ENCODE measurements at regions not wholly inside any gene's neighbourhood (a gene's known extent, or its start where the extent isn't known, plus 50 kb on each side); places are given as distances from the start of the nearest gene placed in this dataset.

DNA sequence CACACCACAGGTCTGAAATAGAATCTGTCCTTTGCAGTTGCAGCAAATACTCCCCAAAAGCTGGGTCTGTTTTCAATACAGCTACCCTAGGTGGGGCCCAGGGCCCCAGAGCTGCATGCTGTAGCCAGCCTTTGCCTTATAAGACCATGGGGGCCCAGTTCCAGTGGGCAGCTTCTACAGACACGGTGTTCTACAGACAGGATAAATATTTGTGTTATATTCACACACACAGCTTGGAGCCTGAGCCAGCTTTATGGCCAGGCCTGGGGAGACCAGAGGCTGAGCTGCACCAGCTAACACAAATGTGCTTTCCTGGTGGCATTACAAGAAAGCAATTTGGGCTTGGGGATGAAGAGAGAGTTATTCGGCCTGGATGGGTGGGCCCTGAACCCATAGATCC is 151.8 kb upstream of the NCAM1 start:
- no peak overlapping the region for H3K27ac ChIP-seq (ENCODE audit: low read depth in 1 of 3, low read length in 2 of 3)
- no peak for FAIRE-seq

DNA sequence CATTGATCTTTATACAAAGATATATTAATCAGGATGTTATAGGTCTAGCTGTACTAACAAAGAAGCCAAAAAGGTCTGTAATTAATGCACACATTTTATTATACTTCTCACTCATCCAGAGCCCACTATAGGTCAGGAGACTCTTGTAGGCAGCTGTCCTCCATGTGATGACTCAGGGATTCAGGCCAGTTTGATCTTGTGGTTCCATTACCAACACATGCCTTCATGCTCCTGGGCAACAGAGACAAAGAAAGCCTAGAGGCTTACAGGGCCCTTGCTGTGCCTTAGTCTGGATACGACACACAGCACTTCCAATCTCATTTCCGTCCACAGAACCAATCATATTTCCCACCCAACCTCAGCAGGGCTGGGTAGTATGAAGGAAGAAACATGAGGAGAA is 150.3 kb upstream of the NCAM1 start:
- FAIRE-seq = no peak

More for the DNA sequence above, 151.8 kb upstream of the NCAM1 start:
- Histone ChIP-seq H3K4me3 (ENCODE audit: low read depth in 1 of 3, low read length in 3 of 3) (no peak overlapping the region), H3K36me3 (ENCODE audit: control insufficient read depth in 3 of 3, insufficient read depth in 2 of 3, low read depth in 1 of 3, low read length in 3 of 3) (no peaks in the 10 kb centered on the region), H3K4me1 (ENCODE audit: control insufficient read depth in 3 of 3, insufficient read depth in 2 of 3, low read depth in 1 of 3, low read length in 2 of 3) (no peaks in the 10 kb centered on the region), H3K27me3 (ENCODE audit: control insufficient read depth in 3 of 3, insufficient read depth in 3 of 3, low read length in 3 of 3) (no peaks in the 10 kb centered on the region), H3K9me3 (ENCODE audit: control insufficient read depth in 2 of 2, insufficient read depth in 1 of 2, low read depth in 1 of 2, low read length in 1 of 2) (no peaks in the 10 kb centered on the region)
- no peak for DNase-seq
- WGBS, 3 donors = 36 to 52% (median 48%) methylated on average over 2 of the region's 2 CpGs

DNA sequence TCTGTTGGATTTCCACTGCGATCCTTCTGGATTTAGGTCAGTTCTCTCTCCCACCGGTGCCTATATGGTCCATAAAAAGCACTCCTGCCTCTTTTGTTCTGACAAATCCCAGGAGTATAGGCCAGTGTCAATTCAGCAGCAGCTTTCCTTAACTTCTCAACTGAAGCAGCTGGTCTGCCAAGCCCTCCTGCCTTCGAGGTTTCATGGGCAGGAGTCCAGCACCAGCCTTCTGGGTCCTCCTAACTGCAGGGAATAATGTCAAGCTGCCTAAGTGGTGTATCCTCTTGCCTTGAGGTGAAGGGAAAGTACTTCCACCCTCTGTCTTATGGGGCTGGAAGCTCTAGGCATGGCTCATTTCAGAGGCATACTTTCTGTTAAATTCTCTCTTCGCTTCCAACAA is 149.4 kb upstream of the NCAM1 start:
- FAIRE-seq (no peak), DNase-seq (no peak)
- Histone ChIP-seq H3K4me3 (ENCODE audit: low read depth in 1 of 3, low read length in 3 of 3) (no peak overlapping the region), H3K36me3 (ENCODE audit: control insufficient read depth in 3 of 3, insufficient read depth in 2 of 3, low read depth in 1 of 3, low read length in 3 of 3) (no peaks in the 10 kb centered on the region), H3K27me3 (ENCODE audit: control insufficient read depth in 3 of 3, insufficient read depth in 3 of 3, low read length in 3 of 3) (no peaks in the 10 kb centered on the region), H3K4me1 (ENCODE audit: control insufficient read depth in 3 of 3, insufficient read depth in 2 of 3, low read depth in 1 of 3, low read length in 2 of 3) (no peaks in the 10 kb centered on the region), H3K9me3 (ENCODE audit: control insufficient read depth in 2 of 2, insufficient read depth in 1 of 2, low read depth in 1 of 2, low read length in 1 of 2) (no peaks in the 10 kb centered on the region), H3K27ac (ENCODE audit: low read depth in 1 of 3, low read length in 2 of 3) (no peak overlapping the region)
- 71 to 79% (median 74%) methylated on average over 4 of the region's 4 CpGs for WGBS, 3 donors

More for the DNA sequence above, 150.3 kb upstream of the NCAM1 start:
- Histone ChIP-seq H3K27ac (ENCODE audit: low read depth in 1 of 3, low read length in 2 of 3) (no peak overlapping the region), H3K27me3 (ENCODE audit: control insufficient read depth in 3 of 3, insufficient read depth in 3 of 3, low read length in 3 of 3) (no peaks in the 10 kb centered on the region), H3K4me1 (ENCODE audit: control insufficient read depth in 3 of 3, insufficient read depth in 2 of 3, low read depth in 1 of 3, low read length in 2 of 3) (no peaks in the 10 kb centered on the region), H3K36me3 (ENCODE audit: control insufficient read depth in 3 of 3, insufficient read depth in 2 of 3, low read depth in 1 of 3, low read length in 3 of 3) (no peaks in the 10 kb centered on the region), H3K9me3 (ENCODE audit: control insufficient read depth in 2 of 2, insufficient read depth in 1 of 2, low read depth in 1 of 2, low read length in 1 of 2) (no peaks in the 10 kb centered on the region), H3K4me3 (ENCODE audit: low read depth in 1 of 3, low read length in 3 of 3) (no peak overlapping the region)
- WGBS, 3 donors = 43 to 73% (median 67%) methylated on average over 2 of the region's 2 CpGs
- DNase-seq = no peak

DNA sequence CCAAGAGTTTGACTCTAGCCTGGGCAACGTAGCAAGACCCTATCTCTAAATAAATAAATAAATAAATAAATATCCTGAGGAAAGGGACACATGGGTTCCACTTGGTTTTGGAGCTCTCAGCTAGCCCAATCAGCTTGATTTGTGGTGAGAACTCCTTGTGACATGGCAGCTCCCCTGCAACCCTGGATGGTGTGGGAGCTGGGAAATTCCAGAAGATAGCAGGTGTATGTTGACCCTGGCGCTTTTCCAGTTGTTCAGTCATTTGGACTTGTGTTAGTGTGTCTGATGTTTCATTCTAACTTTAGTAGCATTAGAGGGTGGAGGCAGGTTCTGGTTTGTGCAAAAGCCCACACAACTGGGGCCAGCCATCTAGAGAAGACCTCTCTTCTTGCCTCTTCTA is 148.5 kb upstream of the NCAM1 start:
- H3K4me1 ChIP-seq (ENCODE audit: control insufficient read depth in 3 of 3, insufficient read depth in 2 of 3, low read depth in 1 of 3, low read length in 2 of 3) = no peaks in the 10 kb centered on the region
- H3K27ac ChIP-seq (ENCODE audit: low read depth in 1 of 3, low read length in 2 of 3) = no peak overlapping the region
- 24 to 37% (median 31%) methylated on average over 2 of the region's 2 CpGs for WGBS, 3 donors

DNA sequence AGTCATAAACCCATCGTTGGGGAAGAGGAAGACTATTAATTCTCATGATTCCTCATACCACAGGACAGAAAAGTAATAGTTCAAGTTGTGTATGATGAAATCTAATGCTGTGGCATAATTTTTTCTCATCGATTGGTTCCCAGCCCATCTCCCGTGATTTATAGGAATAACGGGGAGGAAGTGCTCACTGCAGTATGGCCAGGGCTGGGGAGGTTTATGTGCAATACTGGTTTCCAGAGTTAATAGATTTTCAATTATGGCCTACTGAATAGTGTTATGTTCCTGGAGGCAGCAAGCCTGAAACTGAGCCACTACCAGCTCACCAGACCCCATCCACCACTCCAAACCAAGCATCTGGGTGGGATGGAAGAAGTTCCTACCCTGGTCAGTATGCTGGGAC is 147.1 kb upstream of the NCAM1 start:
- WGBS, 3 donors = 81 to 84% (median 81%) methylated on average over 4 of the region's 4 CpGs
- no peaks in the 10 kb centered on the region for H3K27me3 ChIP-seq (ENCODE audit: control insufficient read depth in 3 of 3, insufficient read depth in 3 of 3, low read length in 3 of 3)
- FAIRE-seq (no peak), DNase-seq (no peak)
- H3K36me3 ChIP-seq (ENCODE audit: control insufficient read depth in 3 of 3, insufficient read depth in 2 of 3, low read depth in 1 of 3, low read length in 3 of 3) = no peaks in the 10 kb centered on the region
- H3K4me1 ChIP-seq (ENCODE audit: control insufficient read depth in 3 of 3, insufficient read depth in 2 of 3, low read depth in 1 of 3, low read length in 2 of 3) = no peaks in the 10 kb centered on the region
- no peaks in the 10 kb centered on the region for H3K9me3 ChIP-seq (ENCODE audit: control insufficient read depth in 2 of 2, insufficient read depth in 1 of 2, low read depth in 1 of 2, low read length in 1 of 2)
- no peak overlapping the region for H3K27ac ChIP-seq (ENCODE audit: low read depth in 1 of 3, low read length in 2 of 3)
- no peak overlapping the region for H3K4me3 ChIP-seq (ENCODE audit: low read depth in 1 of 3, low read length in 3 of 3)

More for the DNA sequence above, 148.5 kb upstream of the NCAM1 start:
- FAIRE-seq = no peak
- no peak for DNase-seq
- H3K9me3 ChIP-seq (ENCODE audit: control insufficient read depth in 2 of 2, insufficient read depth in 1 of 2, low read depth in 1 of 2, low read length in 1 of 2) = no peaks in the 10 kb centered on the region
- no peaks in the 10 kb centered on the region for H3K36me3 ChIP-seq (ENCODE audit: control insufficient read depth in 3 of 3, insufficient read depth in 2 of 3, low read depth in 1 of 3, low read length in 3 of 3)
- no peaks in the 10 kb centered on the region for H3K27me3 ChIP-seq (ENCODE audit: control insufficient read depth in 3 of 3, insufficient read depth in 3 of 3, low read length in 3 of 3)
- H3K4me3 ChIP-seq (ENCODE audit: low read depth in 1 of 3, low read length in 3 of 3) = no peak overlapping the region

DNA sequence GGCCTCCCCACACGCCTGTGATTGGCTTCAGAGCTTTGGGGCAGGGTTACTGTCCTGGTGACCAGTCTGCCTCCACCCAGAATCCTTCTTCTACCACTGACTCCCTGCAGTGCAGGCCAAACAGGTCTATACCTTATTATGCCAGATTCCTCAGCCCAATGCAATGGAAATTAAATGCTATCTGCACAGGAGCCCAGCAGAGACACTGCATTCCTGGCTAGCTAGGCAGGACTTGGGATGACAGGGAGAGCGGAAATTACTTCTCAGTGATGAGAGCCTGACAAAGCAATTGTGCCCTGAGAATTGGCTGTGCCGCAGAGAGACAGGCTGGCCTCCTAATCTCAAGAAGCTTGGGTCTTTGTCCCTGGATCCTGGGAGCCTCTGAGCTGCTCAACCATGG is 143.8 kb upstream of the NCAM1 start:
- Histone ChIP-seq H3K27me3 (ENCODE audit: control insufficient read depth in 3 of 3, insufficient read depth in 3 of 3, low read length in 3 of 3) (no peaks in the 10 kb centered on the region), H3K9me3 (ENCODE audit: control insufficient read depth in 2 of 2, insufficient read depth in 1 of 2, low read depth in 1 of 2, low read length in 1 of 2) (peaks cover 0 to 6% of the 10 kb centered on the region in 2 donors), H3K4me3 (ENCODE audit: low read depth in 1 of 3, low read length in 3 of 3) (no peak overlapping the region), H3K4me1 (ENCODE audit: control insufficient read depth in 3 of 3, insufficient read depth in 2 of 3, low read depth in 1 of 3, low read length in 2 of 3) (no peaks in the 10 kb centered on the region), H3K36me3 (ENCODE audit: control insufficient read depth in 3 of 3, insufficient read depth in 2 of 3, low read depth in 1 of 3, low read length in 3 of 3) (no peaks in the 10 kb centered on the region), H3K27ac (ENCODE audit: low read depth in 1 of 3, low read length in 2 of 3) (no peak overlapping the region)
- no peak for DNase-seq
- WGBS, 3 donors = 50 to 80% (median 55%) methylated on average over 3 of the region's 3 CpGs
- no peak for FAIRE-seq

DNA sequence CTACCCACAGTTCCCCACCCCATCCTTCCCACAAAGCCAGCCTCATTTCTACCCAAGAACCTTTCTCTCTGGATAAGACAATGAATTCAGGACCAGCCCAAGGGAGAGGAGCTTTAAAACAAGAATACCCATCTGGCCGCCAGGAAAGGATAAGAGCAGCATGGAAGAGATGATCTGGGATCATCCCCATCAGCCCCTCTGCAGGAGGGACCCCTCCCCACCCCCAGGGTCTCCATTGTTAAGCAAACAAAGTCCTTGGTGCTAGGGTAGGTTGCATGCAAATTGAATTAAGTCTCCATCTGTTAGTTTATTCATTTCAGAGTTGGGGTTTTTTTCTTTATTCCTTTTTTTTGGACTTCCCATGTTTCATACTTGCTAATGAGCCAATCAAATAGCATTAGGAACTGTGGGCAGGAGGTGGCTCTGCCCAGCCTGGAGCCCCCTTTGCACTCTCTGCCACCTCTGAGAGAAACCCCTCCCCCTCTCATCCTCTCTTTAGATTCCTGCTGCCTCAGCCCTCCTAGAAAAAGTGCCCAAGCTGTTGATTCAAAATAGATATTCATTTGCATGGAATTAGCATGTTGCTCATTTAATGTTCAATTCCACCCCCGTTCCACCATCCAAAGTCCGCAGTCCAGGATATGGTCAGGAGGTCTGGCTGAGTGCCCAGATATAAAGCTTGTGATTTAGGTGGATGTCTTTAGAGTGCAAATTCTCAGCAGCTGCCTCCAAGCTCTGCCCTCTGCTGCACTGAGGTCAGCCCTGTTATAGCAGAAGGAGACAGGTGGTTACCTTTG is 138.5 kb upstream of the NCAM1 start:
- Histone ChIP-seq H3K27me3 (ENCODE audit: control insufficient read depth in 3 of 3, insufficient read depth in 3 of 3, low read length in 3 of 3) (no peaks in the 10 kb centered on the region), H3K9me3 (ENCODE audit: control insufficient read depth in 2 of 2, insufficient read depth in 1 of 2, low read depth in 1 of 2, low read length in 1 of 2) (peaks cover 0 to 6% of the 10 kb centered on the region in 2 donors), H3K36me3 (ENCODE audit: control insufficient read depth in 3 of 3, insufficient read depth in 2 of 3, low read depth in 1 of 3, low read length in 3 of 3) (no peaks in the 10 kb centered on the region), H3K4me1 (ENCODE audit: control insufficient read depth in 3 of 3, insufficient read depth in 2 of 3, low read depth in 1 of 3, low read length in 2 of 3) (no peaks in the 10 kb centered on the region), H3K27ac (ENCODE audit: low read depth in 1 of 3, low read length in 2 of 3) (no peak overlapping the region), H3K4me3 (ENCODE audit: low read depth in 1 of 3, low read length in 3 of 3) (no peak overlapping the region)
- DNase-seq (peak in 1 of 2 donors; percentile 39), FAIRE-seq (no peak)
- WGBS, 3 donors = 22 to 30% (median 22%) methylated on average over 3 of the region's 3 CpGs

DNA sequence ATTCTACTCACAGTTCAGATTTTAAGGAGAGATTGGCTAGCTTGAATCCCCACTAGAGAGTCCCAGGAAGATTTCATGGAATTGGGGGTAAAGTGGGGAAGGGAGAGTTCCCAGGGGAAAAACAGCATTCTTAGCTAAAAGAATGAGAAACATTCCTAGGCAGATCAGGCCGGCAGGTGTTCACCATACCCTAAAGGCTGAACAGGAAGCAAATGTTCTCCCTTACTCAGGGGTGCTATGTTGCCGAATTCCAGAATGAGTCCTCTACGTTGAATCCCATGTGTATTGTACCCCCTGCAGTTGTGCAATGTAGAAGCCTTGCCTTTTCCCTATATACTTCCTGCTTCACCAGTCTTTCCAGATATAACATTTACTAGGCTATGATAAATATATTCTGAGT is 135.2 kb upstream of the NCAM1 start:
- Histone ChIP-seq H3K4me3 (ENCODE audit: low read depth in 1 of 3, low read length in 3 of 3) (no peak overlapping the region), H3K36me3 (ENCODE audit: control insufficient read depth in 3 of 3, insufficient read depth in 2 of 3, low read depth in 1 of 3, low read length in 3 of 3) (no peaks in the 10 kb centered on the region), H3K27ac (ENCODE audit: low read depth in 1 of 3, low read length in 2 of 3) (no peak overlapping the region), H3K9me3 (ENCODE audit: control insufficient read depth in 2 of 2, insufficient read depth in 1 of 2, low read depth in 1 of 2, low read length in 1 of 2) (peaks cover 0 to 3% of the 10 kb centered on the region in 2 donors), H3K4me1 (ENCODE audit: control insufficient read depth in 3 of 3, insufficient read depth in 2 of 3, low read depth in 1 of 3, low read length in 2 of 3) (no peaks in the 10 kb centered on the region), H3K27me3 (ENCODE audit: control insufficient read depth in 3 of 3, insufficient read depth in 3 of 3, low read length in 3 of 3) (no peaks in the 10 kb centered on the region)
- WGBS, 3 donors = 61 to 68% (median 66%) methylated on average over 3 of the region's 3 CpGs
- FAIRE-seq = no peak
- no peak for DNase-seq

DNA sequence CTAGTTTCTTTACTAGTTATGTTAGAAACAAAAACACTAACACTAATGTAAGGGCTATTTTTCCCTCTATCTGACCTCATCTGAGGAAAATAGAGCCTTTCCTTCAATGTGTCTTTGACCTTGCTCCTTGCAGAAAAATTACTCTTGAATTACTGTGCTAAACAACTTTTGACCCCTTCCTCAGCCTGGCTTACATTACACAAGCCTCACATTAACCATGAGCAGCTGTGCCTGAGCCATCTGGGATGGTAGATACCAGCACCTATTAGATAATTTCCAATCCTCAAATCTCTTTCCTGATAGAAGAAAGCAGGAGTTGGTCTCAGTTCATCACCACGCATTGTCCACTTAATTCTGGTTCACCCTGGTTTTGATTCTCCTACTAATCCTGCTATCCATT is 134.4 kb upstream of the NCAM1 start:
- Histone ChIP-seq H3K4me1 (ENCODE audit: control insufficient read depth in 3 of 3, insufficient read depth in 2 of 3, low read depth in 1 of 3, low read length in 2 of 3) (no peaks in the 10 kb centered on the region), H3K36me3 (ENCODE audit: control insufficient read depth in 3 of 3, insufficient read depth in 2 of 3, low read depth in 1 of 3, low read length in 3 of 3) (no peaks in the 10 kb centered on the region), H3K4me3 (ENCODE audit: low read depth in 1 of 3, low read length in 3 of 3) (no peak overlapping the region), H3K9me3 (ENCODE audit: control insufficient read depth in 2 of 2, insufficient read depth in 1 of 2, low read depth in 1 of 2, low read length in 1 of 2) (peaks cover 0 to 3% of the 10 kb centered on the region in 2 donors), H3K27ac (ENCODE audit: low read depth in 1 of 3, low read length in 2 of 3) (no peak overlapping the region), H3K27me3 (ENCODE audit: control insufficient read depth in 3 of 3, insufficient read depth in 3 of 3, low read length in 3 of 3) (no peaks in the 10 kb centered on the region)
- FAIRE-seq = no peak
- no peak for DNase-seq
- 79 to 97% (median 91%) methylated on average over 1 of the region's 1 CpG for WGBS, 3 donors
